GM12878 (cell line): ENCODE measurements at regions not wholly inside any gene's neighbourhood (a gene's known extent, or its start where the extent isn't known, plus 50 kb on each side); places are given as distances from the start of the nearest gene placed in this dataset.

Experiments
- ATAC-seq: fragments of 200-7000 bp; cut with Tn5 transposase; 3 replicates; pipeline ENCODE4 v1.9.1; 2020; ENCODE audit warnings: mild to moderate bottlenecking, moderate library complexity
- BruUV-seq: library from RNA; stranded (reverse); fragments of 400-500 nt; replicated peaks from 2 replicates; lab custom pipeline; 2021; lab: Mats Ljungman, UMichigan
- CTCF ChIA-PET: fragments of 300-600 bp; sonication (Branson Sonifier 250); formaldehyde crosslinking; extraction: SDS; loops from one replicate; lab custom pipeline; 2021; ENCODE audit warnings: inconsistent platforms; lab: Yijun Ruan, JAX
- POLR2A ChIA-PET: fragments of 350-600 bp; formaldehyde crosslinking; extraction: SDS; loops from one replicate; lab custom pipeline; 2021; ENCODE audit warnings: inconsistent platforms; lab: Charles Lee
- RAD21 ChIA-PET: fragments of 300-600 bp; sonication (Branson Sonifier 250); formaldehyde crosslinking; loops from one replicate; lab custom pipeline; 2023; ENCODE audit warnings: antibody characterized with exemption; ENCODE audit not compliant: unreplicated experiment; lab: Charles Lee
- SMC1A ChIA-PET: fragments of 300-600 bp; sonication (Branson Sonifier 250); formaldehyde crosslinking; loops from one replicate; lab custom pipeline; 2023; ENCODE audit not compliant: unreplicated experiment, uncharacterized antibody; lab: Charles Lee
- DNase-seq: peaks from one replicate; pipeline ENCODE4 v3.0.0-alpha.2; 2011; ENCODE audit warnings: low read depth, low spot score
- FAIRE-seq: peaks from 3 replicates; lab custom pipeline; 2011; peaks lifted over from hg19 to GRCh38; lab: Jason Lieb, UNC
- H2AFZ ChIP-seq: 2 replicates; pipeline ENCODE4 v1.6.0; 2011; ENCODE audit warnings: low read depth, low read length, control low read depth; ENCODE audit not compliant: control insufficient read depth
- H3K27ac ChIP-seq: 2 replicates; pipeline ENCODE4 v1.5.1; 2011; ENCODE audit warnings: control low read depth; ENCODE audit not compliant: control insufficient read depth, insufficient read depth
- H3K27me3 ChIP-seq, 2 experiments: replicated peaks in 1 of 2; 2 replicates each; pipeline versions ENCODE4 v1.6.0 to v1.6.1; 2011; ENCODE audit warnings: low read length in 1 of 2; ENCODE audit not compliant: control insufficient read depth in 2 of 2, insufficient read depth in 2 of 2
- H3K36me3 ChIP-seq, 2 experiments: 2 replicates each; pipeline ENCODE4 v1.5.1; 2011; ENCODE audit warnings: low read length in 1 of 2; ENCODE audit not compliant: control insufficient read depth in 2 of 2, insufficient read depth in 2 of 2
- H3K4me1 ChIP-seq: 2 replicates; pipeline ENCODE4 v1.6.1; 2011; ENCODE audit warnings: mild to moderate bottlenecking, low read length, moderate library complexity, mixed read lengths; ENCODE audit not compliant: control insufficient read depth, insufficient read depth
- H3K4me2 ChIP-seq: 2 replicates; pipeline ENCODE4 v1.6.0; 2011; ENCODE audit warnings: control low read depth; ENCODE audit not compliant: control insufficient read depth, insufficient read depth
- H3K4me3 ChIP-seq: fragments of 200-600 bp; sonication (generic); 2 replicates; pipeline ENCODE4 v1.5.1; 2016
- H3K79me2 ChIP-seq: 2 replicates; pipeline ENCODE4 v1.6.0; 2011; ENCODE audit warnings: low read length; ENCODE audit not compliant: control insufficient read depth, insufficient read depth
- H3K9ac ChIP-seq: 2 replicates; pipeline ENCODE4 v1.8.0; 2011; ENCODE audit warnings: low read length, control low read depth, mixed read lengths; ENCODE audit not compliant: control insufficient read depth, insufficient read depth
- H3K9me3 ChIP-seq: replicated peaks from 3 replicates; pipeline ENCODE4 v1.5.1; 2011; ENCODE audit warnings: mild to moderate bottlenecking, low read length; ENCODE audit not compliant: control insufficient read depth, insufficient read depth
- H4K20me1 ChIP-seq: 2 replicates; pipeline ENCODE4 v1.6.0; 2011; ENCODE audit not compliant: control insufficient read depth, insufficient read depth
- CHD4 ChIP-seq: fragments of 200-600 bp; sonication (generic); IDR thresholded peaks from 2 replicates; pipeline ENCODE4 v1.6.1; 2016; ENCODE audit warnings: mild to moderate bottlenecking
- FOXK2 ChIP-seq: fragments of 450-650 bp; IDR thresholded peaks from 2 replicates; pipeline ENCODE4 v1.6.1; 2017; ENCODE audit warnings: mild to moderate bottlenecking, moderate library complexity
- IKZF1 ChIP-seq: fragments of 450-650 bp; conservative IDR thresholded peaks from 2 replicates; pipeline ENCODE4 v1.6.1; 2017; ENCODE audit warnings: antibody characterized with exemption, mild to moderate bottlenecking
- MYB ChIP-seq: fragments of 150-350 bp; IDR thresholded peaks from 2 replicates; pipeline ENCODE4 v1.6.1; 2014; ENCODE audit warnings: mild to moderate bottlenecking, low read depth, low read length, borderline replicate concordance
- NFYA ChIP-seq: IDR thresholded peaks from 2 replicates; pipeline ENCODE4 v1.6.1; 2011; ENCODE audit warnings: low read depth, mild to moderate bottlenecking, low read length, improper control_type of control experiment, borderline replicate concordance
- POLR2A ChIP-seq: IDR thresholded peaks from 2 replicates; pipeline ENCODE4 v1.6.1; 2011; ENCODE audit warnings: low read depth, mild to moderate bottlenecking, low read length
- ZBTB33 ChIP-seq: fragments of 450-650 bp; IDR thresholded peaks from 2 replicates; pipeline ENCODE4 v1.6.1; 2017; ENCODE audit warnings: mild to moderate bottlenecking
- ZBTB40 ChIP-seq: fragments of 450-650 bp; IDR thresholded peaks from 2 replicates; pipeline ENCODE4 v1.6.1; 2016; ENCODE audit warnings: mild to moderate bottlenecking, moderate library complexity, borderline replicate concordance
- WGBS: methylation state at CpG from one replicate; pipeline ENCODE4 v1.1.6; 2016; ENCODE audit warnings: low lambda C conversion rate; ENCODE audit not compliant: insufficient replicate concordance, insufficient coverage; ENCODE audit errors: missing lambda C conversion rate; 5-methylcytosine and 5-hydroxymethylcytosine counted together
- in situ Hi-C: fragments of 300-500 bp; cut with MboI; formaldehyde crosslinking; loops from 9 replicates; pipeline ENCODE4 v1.14.3; 2018; ENCODE audit warnings: mixed read lengths
- intact Hi-C: fragments of 100-400 bp; cut with micrococcal nuclease; formaldehyde crosslinking; loops from one replicate; pipeline ENCODE4 v1.14.2; 2022; ENCODE audit not compliant: unreplicated experiment
- TF ChIP-seq, protein P1 (sequence below): IDR thresholded peaks from 2 replicates; pipeline ENCODE4 v1.6.1; 2012; ENCODE audit warnings: low read length, inconsistent platforms
- TF ChIP-seq, protein P2 (sequence below): IDR thresholded peaks from 2 replicates; pipeline ENCODE4 v1.6.1; 2011; ENCODE audit warnings: borderline replicate concordance, low read depth, mild to moderate bottlenecking, moderate library complexity, mixed read lengths, low read length; ENCODE audit not compliant: insufficient read depth; ENCODE audit errors: extremely low read length

- no peak overlapping the region for H2AFZ ChIP-seq
- TF ChIP-seq NFYA = no peak
- TF ChIP-seq, protein P1, sequence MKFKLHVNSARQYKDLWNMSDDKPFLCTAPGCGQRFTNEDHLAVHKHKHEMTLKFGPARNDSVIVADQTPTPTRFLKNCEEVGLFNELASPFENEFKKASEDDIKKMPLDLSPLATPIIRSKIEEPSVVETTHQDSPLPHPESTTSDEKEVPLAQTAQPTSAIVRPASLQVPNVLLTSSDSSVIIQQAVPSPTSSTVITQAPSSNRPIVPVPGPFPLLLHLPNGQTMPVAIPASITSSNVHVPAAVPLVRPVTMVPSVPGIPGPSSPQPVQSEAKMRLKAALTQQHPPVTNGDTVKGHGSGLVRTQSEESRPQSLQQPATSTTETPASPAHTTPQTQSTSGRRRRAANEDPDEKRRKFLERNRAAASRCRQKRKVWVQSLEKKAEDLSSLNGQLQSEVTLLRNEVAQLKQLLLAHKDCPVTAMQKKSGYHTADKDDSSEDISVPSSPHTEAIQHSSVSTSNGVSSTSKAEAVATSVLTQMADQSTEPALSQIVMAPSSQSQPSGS = no peak
- TF ChIP-seq, protein P2, sequence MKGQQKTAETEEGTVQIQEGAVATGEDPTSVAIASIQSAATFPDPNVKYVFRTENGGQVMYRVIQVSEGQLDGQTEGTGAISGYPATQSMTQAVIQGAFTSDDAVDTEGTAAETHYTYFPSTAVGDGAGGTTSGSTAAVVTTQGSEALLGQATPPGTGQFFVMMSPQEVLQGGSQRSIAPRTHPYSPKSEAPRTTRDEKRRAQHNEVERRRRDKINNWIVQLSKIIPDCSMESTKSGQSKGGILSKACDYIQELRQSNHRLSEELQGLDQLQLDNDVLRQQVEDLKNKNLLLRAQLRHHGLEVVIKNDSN = no peak
- ChIA-PET POLR2A (no interaction called here), CTCF (no interaction called here), RAD21 (interaction anchor here (0.6 kb wide), 1 partner anchor 10 kb away, joined by 4 read pairs; no protein-coding TSS in a partner anchor), SMC1A (no interaction called here)
- H3K9ac ChIP-seq = no peak overlapping the region
- H4K20me1 ChIP-seq = no peaks in the 10 kb centered on the region
- no peak overlapping the region for H3K27ac ChIP-seq
- no peaks in the 10 kb centered on the region for H3K27me3 ChIP-seq
- BruUV-seq = no TSS peak
- H3K9me3 ChIP-seq = no peaks in the 10 kb centered on the region
- DNase-seq (no peak), FAIRE-seq (no peak), ATAC-seq (no peak)
- no peaks in the 10 kb centered on the region for H3K36me3 ChIP-seq
- H3K4me2 ChIP-seq = no peak overlapping the region
- intact Hi-C loops = no loop called here
- in situ Hi-C loops = no loop called here
- H3K79me2 ChIP-seq = no peaks in the 10 kb centered on the region
- WGBS = 53% methylated on average over 2 of the region's 2 CpGs
- H3K4me3 ChIP-seq = no peak overlapping the region
- H3K4me1 ChIP-seq = no peaks in the 10 kb centered on the region
Observed at GRCh38 chr2:204037286-204037685, 100.7 kb downstream of the ICOS start.

DNA sequence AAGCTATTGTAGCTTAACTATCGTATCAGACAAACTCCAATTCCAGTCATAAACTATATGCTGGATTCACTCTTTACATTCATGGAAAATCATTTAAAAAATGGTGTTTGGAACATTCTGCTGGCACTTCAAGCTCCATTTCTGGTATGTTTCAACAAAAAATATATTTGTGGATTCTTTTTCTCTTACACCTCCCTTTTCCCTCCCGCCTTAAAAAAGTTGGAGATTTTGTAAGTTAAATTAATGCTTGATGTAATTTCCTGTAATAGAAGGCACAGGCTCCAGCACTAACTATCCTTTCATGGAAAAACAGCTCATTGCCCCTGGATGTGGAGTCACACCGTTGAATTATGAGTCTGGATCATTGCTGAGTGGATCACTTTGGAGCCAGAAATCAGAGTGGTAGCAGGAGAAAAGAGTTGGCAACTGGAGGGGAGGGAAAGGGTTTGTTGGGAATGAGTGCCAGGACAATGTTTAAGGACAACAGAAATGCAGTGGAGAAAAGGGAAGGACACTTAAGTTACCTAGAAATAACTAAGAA lies 102.8 kb downstream of the ICOS start:
- WGBS = 2% methylated on average over 3 of the region's 3 CpGs
- Histone ChIP-seq H4K20me1 (no peaks in the 10 kb centered on the region), H2AFZ (no peak overlapping the region), H3K27ac (no peak overlapping the region), H3K4me3 (no peak overlapping the region), H3K9ac (no peak overlapping the region), H3K4me1 (no peaks in the 10 kb centered on the region), H3K4me2 (no peak overlapping the region), H3K36me3 (no peaks in the 10 kb centered on the region), H3K79me2 (no peaks in the 10 kb centered on the region), H3K9me3 (no peaks in the 10 kb centered on the region), H3K27me3 (no peaks in the 10 kb centered on the region)
- ChIA-PET RAD21 (no interaction called here), POLR2A (no interaction called here), CTCF (no interaction called here), SMC1A (no interaction called here)
- no peak for ATAC-seq
- FAIRE-seq = no peak
- no peak for DNase-seq
- intact Hi-C loops (no loop called here), in situ Hi-C loops (no loop called here)
- BruUV-seq = no TSS peak
- TF ChIP-seq POLR2A (no peak), CHD4 (no peak), ZBTB33 (no peak), ZBTB40 (no peak), MYB (no peak), FOXK2 (no peak), IKZF1 (no peak)
